CD14-positive monocyte (primary cell): ENCODE measurements at regions not wholly inside any gene's neighbourhood (a gene's known extent, or its start where the extent isn't known, plus 50 kb on each side); places are given as distances from the start of the nearest gene placed in this dataset.

ENCODE experiments used
- DNase-seq, 3 donors: peaks; one replicate each; pipeline ENCODE4 v3.0.0-alpha.2; 2011 to 2022
- H2AFZ ChIP-seq: 2 replicates; pipeline ENCODE4 v1.6.0; 2012; ENCODE audit warnings: mild to moderate bottlenecking, low read depth, low read length, inconsistent platforms; ENCODE audit not compliant: insufficient read depth, poor library complexity, severe bottlenecking
- H3K27ac ChIP-seq, 2 donors: 1 replicate in 1 of 2; 2 replicates in 1 of 2; pipeline ENCODE4 v1.5.1; 2012 to 2013; ENCODE audit warnings: low read length in 2 of 2, control low read depth in 1 of 2, inconsistent platforms in 1 of 2, low read depth in 1 of 2, mild to moderate bottlenecking in 1 of 2
- H3K27me3 ChIP-seq, 2 donors: one replicate each; pipeline versions ENCODE4 v1.6.0 to v1.6.1; 2011 to 2013; ENCODE audit warnings: low read length in 2 of 2; ENCODE audit not compliant: control insufficient read depth in 2 of 2, insufficient read depth in 2 of 2
- H3K36me3 ChIP-seq, 2 donors: replicated peaks in 1 of 2; 1 replicate in 1 of 2; 2 replicates in 1 of 2; pipeline versions ENCODE4 v1.5.1 to v1.6.1; 2012 to 2013; ENCODE audit warnings: low read length in 2 of 2, control low read depth in 1 of 2, inconsistent platforms in 1 of 2, mild to moderate bottlenecking in 1 of 2; ENCODE audit not compliant: insufficient read depth in 2 of 2, control insufficient read depth in 1 of 2
- H3K4me1 ChIP-seq, 2 donors: 1 replicate in 1 of 2; 2 replicates in 1 of 2; pipeline versions ENCODE4 v1.5.1 to v1.6.1; 2012 to 2013; ENCODE audit warnings: low read length in 2 of 2, control low read depth in 1 of 2, inconsistent platforms in 1 of 2, mild to moderate bottlenecking in 1 of 2, moderate library complexity in 1 of 2; ENCODE audit not compliant: insufficient read depth in 2 of 2, control insufficient read depth in 1 of 2
- H3K4me2 ChIP-seq: replicated peaks from 2 replicates; pipeline ENCODE3; 2012; ENCODE audit warnings: low read length, moderate library complexity, mild to moderate bottlenecking; ENCODE audit not compliant: poor library complexity, severe bottlenecking; ENCODE audit errors: extremely low read depth
- H3K4me3 ChIP-seq, 3 experiments: fragments of 200-600 bp in 1 of 3; sonication (generic) in 1 of 3; replicated peaks in 1 of 3; 1 replicate in 2 of 3; 2 replicates in 1 of 3; pipeline ENCODE4 v1.5.1; 2011 to 2013; ENCODE audit warnings: low read length in 3 of 3, mild to moderate bottlenecking in 3 of 3, control low read depth in 2 of 3, low read depth in 2 of 3, inconsistent platforms in 1 of 3, moderate library complexity in 1 of 3
- H3K79me2 ChIP-seq: 2 replicates; pipeline ENCODE4 v1.6.0; 2012; ENCODE audit warnings: mild to moderate bottlenecking, control low read depth, inconsistent platforms, low read length, moderate library complexity; ENCODE audit not compliant: insufficient read depth
- H3K9ac ChIP-seq: 2 replicates; pipeline ENCODE4 v1.6.0; 2017; ENCODE audit warnings: low read length, mild to moderate bottlenecking; ENCODE audit not compliant: insufficient read depth, poor library complexity, severe bottlenecking
- H3K9me3 ChIP-seq, 2 donors: replicated peaks in 1 of 2; 1 replicate in 1 of 2; 2 replicates in 1 of 2; pipeline versions ENCODE4 v1.5.1 to v1.6.1; 2012 to 2013; ENCODE audit warnings: low read length in 2 of 2, control low read depth in 1 of 2; ENCODE audit not compliant: control insufficient read depth in 1 of 2, insufficient read depth in 1 of 2
- H4K20me1 ChIP-seq: 2 replicates; pipeline ENCODE4 v1.6.0; 2012; ENCODE audit warnings: mild to moderate bottlenecking, low read length, control low read depth, moderate library complexity; ENCODE audit not compliant: insufficient read depth
- H3K27ac Mint-ChIP-seq, 7 donors: one replicate each; pipeline ENCODE4 v1.8.0; 2020; ENCODE audit warnings: mild to moderate bottlenecking in 7 of 7, mixed read lengths in 7 of 7, moderate library complexity in 6 of 7, inconsistent platforms in 2 of 7
- H3K27me3 Mint-ChIP-seq, 3 donors: one replicate each; pipeline ENCODE4 v1.8.0; 2021 to 2022; ENCODE audit warnings: low read depth in 3 of 3, mild to moderate bottlenecking in 3 of 3, mixed read lengths in 3 of 3, moderate library complexity in 3 of 3, inconsistent platforms in 1 of 3
- H3K36me3 Mint-ChIP-seq, 2 donors: one replicate each; pipeline ENCODE4 v1.8.0; 2020; ENCODE audit warnings: mixed read lengths in 2 of 2, inconsistent platforms in 1 of 2, mild to moderate bottlenecking in 1 of 2
- H3K4me1 Mint-ChIP-seq: one replicate; pipeline ENCODE4 v1.8.0; 2020; ENCODE audit warnings: mild to moderate bottlenecking, mixed read lengths
- H3K4me3 Mint-ChIP-seq, 2 donors: one replicate each; pipeline ENCODE4 v1.8.0; 2020; ENCODE audit warnings: mild to moderate bottlenecking in 2 of 2, mixed read lengths in 2 of 2, moderate library complexity in 1 of 2
- H3K9me3 Mint-ChIP-seq, 7 donors: one replicate each; pipeline ENCODE4 v1.8.0; 2020 to 2022; ENCODE audit warnings: mixed read lengths in 7 of 7, mild to moderate bottlenecking in 6 of 7, moderate library complexity in 6 of 7, inconsistent platforms in 2 of 7
- WGBS: methylation state at CpG from one replicate; pipeline ENCODE4 v1.1.5; 2013; ENCODE audit warnings: missing lambda C conversion rate; ENCODE audit not compliant: insufficient coverage; 5-methylcytosine and 5-hydroxymethylcytosine counted together
- intact Hi-C, 2 donors: fragments of 100-400 bp; cut with micrococcal nuclease; formaldehyde crosslinking; loops; one replicate each; pipeline versions ENCODE4 v1.15.0 to v1.15.1; 2023
- TF ChIP-seq, protein P1 (sequence below): fragments of 200-600 bp; IDR thresholded peaks from one replicate; pipeline ENCODE4 v1.8.0; 2022; ENCODE audit warnings: antibody characterized with exemption, mild to moderate bottlenecking

DNA sequence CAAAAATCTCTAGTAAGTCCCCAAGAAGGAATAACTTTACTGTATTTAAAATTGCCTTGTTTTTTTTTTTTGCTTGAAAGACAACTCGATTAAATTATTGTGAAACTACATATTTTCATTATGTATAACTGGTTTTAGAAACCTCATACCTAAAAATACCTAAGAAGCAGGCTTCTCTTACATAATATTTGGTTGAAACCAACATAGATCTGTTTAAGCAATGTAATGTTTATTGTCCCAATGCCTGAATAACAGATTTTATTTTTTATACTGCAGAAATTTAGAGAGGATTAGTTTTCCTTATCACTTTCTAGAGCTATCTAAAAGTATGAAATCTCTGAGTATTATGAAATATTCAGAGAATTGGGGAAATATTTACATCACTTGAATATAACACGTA lies 78.5 kb upstream of the CHRM3 start:
- no peaks in the 10 kb centered on the region for H3K36me3 Mint-ChIP-seq
- peaks cover 7% of the 10 kb centered on the region for H3K4me1 Mint-ChIP-seq
- H3K27me3 Mint-ChIP-seq, result no peaks in the 10 kb centered on the region
- H3K9me3 Mint-ChIP-seq, result peaks cover 0 to 5% (median 0%) of the 10 kb centered on the region in 7 donors
- no CpG with 5 or more reads among the region's 2 CpGs for WGBS
- Histone ChIP-seq H3K4me1 (peaks cover 0 to 4% of the 10 kb centered on the region in 2 donors), H3K9me3 (no peaks in the 10 kb centered on the region), H3K36me3 (no peaks in the 10 kb centered on the region), H3K27me3 (no peaks in the 10 kb centered on the region), H3K4me2 (no peak overlapping the region), H3K27ac (no peak overlapping the region), H2AFZ (no peak overlapping the region), H4K20me1 (no peaks in the 10 kb centered on the region), H3K9ac (no peak overlapping the region), H3K4me3 (no peak overlapping the region), H3K79me2 (no peaks in the 10 kb centered on the region)
- no peak overlapping the region for H3K27ac Mint-ChIP-seq
- no peak for DNase-seq
- intact Hi-C loops, result no loop called here
- TF ChIP-seq, protein P1, sequence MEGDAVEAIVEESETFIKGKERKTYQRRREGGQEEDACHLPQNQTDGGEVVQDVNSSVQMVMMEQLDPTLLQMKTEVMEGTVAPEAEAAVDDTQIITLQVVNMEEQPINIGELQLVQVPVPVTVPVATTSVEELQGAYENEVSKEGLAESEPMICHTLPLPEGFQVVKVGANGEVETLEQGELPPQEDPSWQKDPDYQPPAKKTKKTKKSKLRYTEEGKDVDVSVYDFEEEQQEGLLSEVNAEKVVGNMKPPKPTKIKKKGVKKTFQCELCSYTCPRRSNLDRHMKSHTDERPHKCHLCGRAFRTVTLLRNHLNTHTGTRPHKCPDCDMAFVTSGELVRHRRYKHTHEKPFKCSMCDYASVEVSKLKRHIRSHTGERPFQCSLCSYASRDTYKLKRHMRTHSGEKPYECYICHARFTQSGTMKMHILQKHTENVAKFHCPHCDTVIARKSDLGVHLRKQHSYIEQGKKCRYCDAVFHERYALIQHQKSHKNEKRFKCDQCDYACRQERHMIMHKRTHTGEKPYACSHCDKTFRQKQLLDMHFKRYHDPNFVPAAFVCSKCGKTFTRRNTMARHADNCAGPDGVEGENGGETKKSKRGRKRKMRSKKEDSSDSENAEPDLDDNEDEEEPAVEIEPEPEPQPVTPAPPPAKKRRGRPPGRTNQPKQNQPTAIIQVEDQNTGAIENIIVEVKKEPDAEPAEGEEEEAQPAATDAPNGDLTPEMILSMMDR, result no peak
- no peak overlapping the region for H3K4me3 Mint-ChIP-seq

DNA sequence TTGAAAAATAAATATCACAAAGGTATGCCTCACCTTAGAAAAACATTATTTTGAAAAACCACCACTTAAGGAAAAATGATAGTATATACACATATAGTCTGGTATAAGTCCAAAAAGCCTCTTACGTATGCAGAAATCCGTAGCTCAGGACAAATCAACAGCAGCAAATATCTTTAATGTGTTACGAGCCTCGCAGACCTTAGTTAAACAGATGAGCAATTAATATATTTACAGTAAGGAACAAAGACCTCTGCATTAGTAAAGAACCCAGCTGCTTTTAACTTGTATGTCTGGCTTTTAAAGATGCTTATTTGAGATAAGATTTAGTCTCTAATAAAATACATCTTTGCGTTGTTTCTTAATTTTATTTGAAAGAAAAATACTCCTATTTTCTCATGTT lies 79.9 kb upstream of the CHRM3 start:
- no peaks in the 10 kb centered on the region for H3K27me3 ChIP-seq
- no peaks in the 10 kb centered on the region for H3K27me3 Mint-ChIP-seq
- no peak overlapping the region for H3K4me2 ChIP-seq
- H3K27ac Mint-ChIP-seq, result no peak overlapping the region
- H3K9me3 ChIP-seq, result no peaks in the 10 kb centered on the region
- peaks cover 0 to 4% of the 10 kb centered on the region in 2 donors for H3K4me1 ChIP-seq
- no CpG with 5 or more reads among the region's 5 CpGs for WGBS
- no peak overlapping the region for H3K4me3 Mint-ChIP-seq
- no peaks in the 10 kb centered on the region for H3K36me3 Mint-ChIP-seq
- no peak overlapping the region for H2AFZ ChIP-seq
- DNase-seq, result no peak
- H3K4me3 ChIP-seq, result no peak overlapping the region
- intact Hi-C loops, result no loop called here
- no peaks in the 10 kb centered on the region for H3K79me2 ChIP-seq
- H3K9me3 Mint-ChIP-seq, result peaks cover 0 to 3% (median 0%) of the 10 kb centered on the region in 7 donors
- no peak overlapping the region for H3K9ac ChIP-seq
- peaks cover 7% of the 10 kb centered on the region for H3K4me1 Mint-ChIP-seq
- H3K27ac ChIP-seq, result no peak overlapping the region
- no peaks in the 10 kb centered on the region for H3K36me3 ChIP-seq
- TF ChIP-seq, protein P1, result no peak
- H4K20me1 ChIP-seq, result no peaks in the 10 kb centered on the region
